ENCODE measurements at regions not wholly inside any gene's neighbourhood (a gene's known extent, or its start where the extent isn't known, plus 50 kb on each side); places are given as distances from the start of the nearest gene placed in this dataset.

DNA sequence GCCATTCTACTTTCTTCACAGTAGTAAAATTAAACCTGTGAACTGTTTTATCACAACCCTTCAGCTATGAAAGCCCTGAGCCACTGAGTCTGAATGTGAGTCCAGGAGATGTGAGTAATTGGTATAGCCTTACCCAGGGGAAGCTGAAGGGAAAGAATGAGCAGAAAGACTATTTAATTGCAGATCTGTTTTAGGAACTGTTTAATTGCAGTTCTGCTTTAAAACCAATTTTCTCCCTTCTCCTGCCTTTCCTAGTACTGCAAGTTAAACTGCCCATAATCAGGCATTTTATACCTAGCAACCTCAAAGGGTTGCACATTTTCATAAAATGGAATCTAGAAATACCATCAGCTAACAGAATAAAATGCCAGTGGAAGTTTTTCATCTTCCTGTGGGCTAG, 476.7 kb downstream of the OCA2 start:
- TF ChIP-seq FOXM1 (IDR thresholded peaks at IDR 0.05; ENCODE audit: borderline replicate concordance) (no peak), NFRKB (IDR thresholded peaks at IDR 0.05) (no peak), FOXK2 (IDR thresholded peaks at IDR 0.05) (no peak), BHLHE40 (IDR thresholded peaks at IDR 0.05; ENCODE audit: borderline replicate concordance) (no peak), ZNF384 (IDR thresholded peaks at IDR 0.05) (no peak), HDGF (IDR thresholded peaks at IDR 0.05; ENCODE audit: borderline replicate concordance) (no peak), SUZ12 (IDR thresholded peaks at IDR 0.05) (no peak), TARDBP (IDR thresholded peaks at IDR 0.05) (no peak), ARNT (IDR thresholded peaks at IDR 0.05) (no peak), ELF4 (IDR thresholded peaks at IDR 0.05) (no peak)
- TF ChIP-seq, protein P1, sequence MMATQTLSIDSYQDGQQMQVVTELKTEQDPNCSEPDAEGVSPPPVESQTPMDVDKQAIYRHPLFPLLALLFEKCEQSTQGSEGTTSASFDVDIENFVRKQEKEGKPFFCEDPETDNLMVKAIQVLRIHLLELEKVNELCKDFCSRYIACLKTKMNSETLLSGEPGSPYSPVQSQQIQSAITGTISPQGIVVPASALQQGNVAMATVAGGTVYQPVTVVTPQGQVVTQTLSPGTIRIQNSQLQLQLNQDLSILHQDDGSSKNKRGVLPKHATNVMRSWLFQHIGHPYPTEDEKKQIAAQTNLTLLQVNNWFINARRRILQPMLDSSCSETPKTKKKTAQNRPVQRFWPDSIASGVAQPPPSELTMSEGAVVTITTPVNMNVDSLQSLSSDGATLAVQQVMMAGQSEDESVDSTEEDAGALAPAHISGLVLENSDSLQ (IDR thresholded peaks at IDR 0.05): no peak

Data from HEK293T (cell line).